NCI-H345 treated with DMSO at 0.1 percent for 48 hours (cell line): ENCODE measurements at regions not wholly inside any gene's neighbourhood (a gene's known extent, or its start where the extent isn't known, plus 50 kb on each side); places are given as distances from the start of the nearest gene placed in this dataset.
A peak's percentile ranks its signal among the peaks of the same experiment; 100 is the strongest.

Source experiments
- DNase-seq: peaks from one replicate; lab custom pipeline; 2025; ENCODE audit not compliant: unreplicated experiment; lab: John Stamatoyannopoulos, UW

- no peak for DNase-seq
These were observed 223.7 kb downstream of the ACKR3 start for GRCh38 chr2:236793023-236794011.

- no peak for DNase-seq
These were observed 224.7 kb downstream of the ACKR3 start for GRCh38 chr2:236794176-236794957.

- DNase-seq = no peak
These were observed 225.7 kb downstream of the ACKR3 start for GRCh38 chr2:236795169-236795860.

- no peak for DNase-seq
These were observed 226.2 kb downstream of the ACKR3 start for GRCh38 chr2:236795861-236796219.

GRCh38 chr2:236796236-236796635, 226.6 kb downstream of the ACKR3 start:
- DNase-seq = no peak

GRCh38 chr2:236797411-236797810, 227.8 kb downstream of the ACKR3 start:
- DNase-seq = no peak

GRCh38 chr2:236798491-236798890, 228.9 kb downstream of the ACKR3 start:
- no peak for DNase-seq

- DNase-seq = no peak
These were observed 229.9 kb downstream of the ACKR3 start for GRCh38 chr2:236799391-236800026.

GRCh38 chr2:236802862-236803261, 233.2 kb downstream of the ACKR3 start:
- no peak for DNase-seq

- no peak for DNase-seq
These were observed 234.0 kb downstream of the ACKR3 start for GRCh38 chr2:236803621-236804020.

- DNase-seq = no peak
These were observed 236.3 kb downstream of the ACKR3 start for GRCh38 chr2:236805800-236806531.

GRCh38 chr2:236809716-236810115, 240.1 kb downstream of the ACKR3 start:
- no peak for DNase-seq

GRCh38 chr2:236811062-236811656, 241.5 kb downstream of the ACKR3 start:
- DNase-seq = no peak

GRCh38 chr2:236813766-236814165, 244.1 kb downstream of the ACKR3 start:
- no peak for DNase-seq

GRCh38 chr2:236814593-236814992, 245.0 kb downstream of the ACKR3 start:
- DNase-seq = no peak

GRCh38 chr2:236815746-236816145, 246.1 kb downstream of the ACKR3 start:
- no peak for DNase-seq

- no peak for DNase-seq
These were observed 246.9 kb downstream of the ACKR3 start for GRCh38 chr2:236816197-236817170.

- peak; percentile 64 for DNase-seq
These were observed 248.8 kb downstream of the ACKR3 start for GRCh38 chr2:236818281-236819045.
